A549 (cell line): ENCODE measurements at regions not wholly inside any gene's neighbourhood (a gene's known extent, or its start where the extent isn't known, plus 50 kb on each side); places are given as distances from the start of the nearest gene placed in this dataset.

ENCODE experiments used
- CEBPB ChIP-seq, 2 experiments: fragments of >200 bp in 1 of 2; sonication (Bioruptor Twin) in 1 of 2; formaldehyde crosslinking in 1 of 2; IDR thresholded peaks; 2 replicates each; pipeline ENCODE4 v1.6.1; 2012 to 2016
- POLR2A ChIP-seq: IDR thresholded peaks from 2 replicates; pipeline ENCODE4 v1.6.1; 2012; ENCODE audit warnings: mild to moderate bottlenecking, low read length
- TP53 ChIP-seq: fragments of 250-450 bp; sonication (Bioruptor Pico); IDR thresholded peaks from 2 replicates; pipeline ENCODE4 v1.5.0; 2021; ENCODE audit warnings: mild to moderate bottlenecking, moderate library complexity

GRCh38 chr1:4460651-4461050, 193.8 kb upstream of the AJAP1 start:
- TF ChIP-seq CEBPB (IDR thresholded peaks at IDR 0.05): no peak
- no peak for TF ChIP-seq TP53 (CRISPR knock-in tag)
- no peak for TF ChIP-seq POLR2A
